ENCODE measurements at regions not wholly inside any gene's neighbourhood (a gene's known extent, or its start where the extent isn't known, plus 50 kb on each side); places are given as distances from the start of the nearest gene placed in this dataset.

- TF ChIP-seq ZNF701 (tag by site-specific recombination; IDR thresholded peaks at IDR 0.05) (no peak), CTCF (tag by site-specific recombination; IDR thresholded peaks at IDR 0.05) (no peak), ZNF549 (tag by site-specific recombination; IDR thresholded peaks at IDR 0.05) (no peak), ZNF670 (tag by site-specific recombination; IDR thresholded peaks at IDR 0.05; ENCODE audit: low read depth) (no peak), ZNF600 (tag by site-specific recombination; IDR thresholded peaks at IDR 0.05) (no peak), YY2 (tag by site-specific recombination; IDR thresholded peaks at IDR 0.05) (no peak), ZNF560 (tag by site-specific recombination; IDR thresholded peaks at IDR 0.05; ENCODE audit: borderline replicate concordance) (no peak), PATZ1 (tag by site-specific recombination; IDR thresholded peaks at IDR 0.05) (no peak), PRDM10 (tag by site-specific recombination; IDR thresholded peaks at IDR 0.05) (no peak), ZBTB49 (tag by site-specific recombination; IDR thresholded peaks at IDR 0.05; ENCODE audit: low read depth) (no peak)
Observed at GRCh38 chr13:50073340-50073739, 58.1 kb downstream of the KCNRG start.

Data from HEK293 (cell line).